Lower lobe of right lung (tissue), 2 donors: ENCODE measurements at regions not wholly inside any gene's neighbourhood (a gene's known extent, or its start where the extent isn't known, plus 50 kb on each side); places are given as distances from the start of the nearest gene placed in this dataset.

Experiments used
- ATAC-seq, 2 donors: fragments of 200-7000 bp; cut with Tn5 transposase; one replicate each; pipeline ENCODE4 v1.9.1; 2020 to 2022; ENCODE audit warnings: mild to moderate bottlenecking in 2 of 2, moderate library complexity in 2 of 2
- DNase-seq: peaks from one replicate; pipeline ENCODE4 v3.0.0-alpha.2; 2020
- H3K27ac ChIP-seq: fragments of 200-600 bp; one replicate; pipeline ENCODE4 v1.8.0; 2022
- H3K27me3 ChIP-seq: fragments of 200-600 bp; one replicate; pipeline ENCODE4 v1.8.0; 2022; ENCODE audit warnings: low read depth
- H3K36me3 ChIP-seq: fragments of 200-600 bp; one replicate; pipeline ENCODE4 v1.8.0; 2022; ENCODE audit warnings: mild to moderate bottlenecking
- H3K4me1 ChIP-seq: fragments of 200-600 bp; one replicate; pipeline ENCODE4 v1.8.0; 2022
- H3K4me3 ChIP-seq: fragments of 200-600 bp; one replicate; pipeline ENCODE4 v1.8.0; 2022; ENCODE audit warnings: mild to moderate bottlenecking
- H3K9me3 ChIP-seq: fragments of 200-600 bp; one replicate; pipeline ENCODE4 v1.8.0; 2022
- intact Hi-C: fragments of 100-400 bp; cut with DNase I; formaldehyde crosslinking; loops from one replicate; pipeline ENCODE4 v1.11.0; 2022
- TF ChIP-seq, protein P1 (sequence below): fragments of 200-600 bp; IDR thresholded peaks from one replicate; pipeline ENCODE4 v1.8.0; 2022; ENCODE audit warnings: antibody characterized with exemption, mild to moderate bottlenecking
- donor health status: DM: no; HTN: yes; CAD: no; lungs with severe emphysema.

GRCh38 chr16:6363896-6364607, 968.6 kb upstream of the RBFOX1 start:
- H3K36me3 ChIP-seq = no peaks in the 10 kb centered on the region
- H3K27me3 ChIP-seq = no peaks in the 10 kb centered on the region
- H3K4me3 ChIP-seq = no peak overlapping the region
- H3K9me3 ChIP-seq = no peaks in the 10 kb centered on the region
- intact Hi-C loops = no loop called here
- TF ChIP-seq, protein P1, sequence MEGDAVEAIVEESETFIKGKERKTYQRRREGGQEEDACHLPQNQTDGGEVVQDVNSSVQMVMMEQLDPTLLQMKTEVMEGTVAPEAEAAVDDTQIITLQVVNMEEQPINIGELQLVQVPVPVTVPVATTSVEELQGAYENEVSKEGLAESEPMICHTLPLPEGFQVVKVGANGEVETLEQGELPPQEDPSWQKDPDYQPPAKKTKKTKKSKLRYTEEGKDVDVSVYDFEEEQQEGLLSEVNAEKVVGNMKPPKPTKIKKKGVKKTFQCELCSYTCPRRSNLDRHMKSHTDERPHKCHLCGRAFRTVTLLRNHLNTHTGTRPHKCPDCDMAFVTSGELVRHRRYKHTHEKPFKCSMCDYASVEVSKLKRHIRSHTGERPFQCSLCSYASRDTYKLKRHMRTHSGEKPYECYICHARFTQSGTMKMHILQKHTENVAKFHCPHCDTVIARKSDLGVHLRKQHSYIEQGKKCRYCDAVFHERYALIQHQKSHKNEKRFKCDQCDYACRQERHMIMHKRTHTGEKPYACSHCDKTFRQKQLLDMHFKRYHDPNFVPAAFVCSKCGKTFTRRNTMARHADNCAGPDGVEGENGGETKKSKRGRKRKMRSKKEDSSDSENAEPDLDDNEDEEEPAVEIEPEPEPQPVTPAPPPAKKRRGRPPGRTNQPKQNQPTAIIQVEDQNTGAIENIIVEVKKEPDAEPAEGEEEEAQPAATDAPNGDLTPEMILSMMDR = no peak
- ATAC-seq = no peak
- no peak for DNase-seq
- H3K27ac ChIP-seq = no peak overlapping the region
- H3K4me1 ChIP-seq = no peaks in the 10 kb centered on the region

DNA sequence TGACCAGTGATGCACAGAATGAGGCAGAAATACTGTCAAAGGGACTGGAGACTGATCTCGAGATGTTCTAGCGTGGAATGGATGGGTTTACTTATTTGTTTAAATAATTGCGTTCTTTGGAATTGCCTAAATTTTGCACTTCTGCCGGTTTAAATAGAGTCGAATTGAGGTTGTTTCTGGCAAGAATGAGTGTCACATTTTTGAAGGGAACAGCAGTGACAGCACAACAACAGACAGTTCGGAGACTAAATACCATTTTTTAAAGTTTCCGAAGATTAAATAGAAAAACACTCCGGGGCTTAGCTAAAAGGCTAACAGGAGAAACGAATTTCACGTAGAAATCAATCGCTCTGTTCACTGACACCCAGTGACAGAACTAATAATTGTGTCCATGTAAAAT, 969.2 kb upstream of the RBFOX1 start:
- H3K27ac ChIP-seq = no peak overlapping the region
- no peaks in the 10 kb centered on the region for H3K36me3 ChIP-seq
- intact Hi-C loops = no loop called here
- no peaks in the 10 kb centered on the region for H3K4me1 ChIP-seq
- ATAC-seq = no peak
- H3K9me3 ChIP-seq = no peaks in the 10 kb centered on the region
- TF ChIP-seq, protein P1 = no peak
- no peak for DNase-seq
- H3K27me3 ChIP-seq = no peaks in the 10 kb centered on the region
- H3K4me3 ChIP-seq = no peak overlapping the region

- Histone ChIP-seq H3K27me3 (no peaks in the 10 kb centered on the region), H3K4me1 (no peaks in the 10 kb centered on the region), H3K27ac (no peak overlapping the region), H3K36me3 (no peaks in the 10 kb centered on the region), H3K9me3 (no peaks in the 10 kb centered on the region), H3K4me3 (no peak overlapping the region)
- intact Hi-C loops = no loop called here
- ATAC-seq (no peak), DNase-seq (no peak)
- TF ChIP-seq, protein P1 = no peak
Measured at GRCh38 chr16:6362321-6362720, 970.3 kb upstream of the RBFOX1 start.

- no peaks in the 10 kb centered on the region for H3K27me3 ChIP-seq
- H3K27ac ChIP-seq = no peak overlapping the region
- H3K4me3 ChIP-seq = no peak overlapping the region
- no peak for DNase-seq
- no peaks in the 10 kb centered on the region for H3K4me1 ChIP-seq
- H3K9me3 ChIP-seq = no peaks in the 10 kb centered on the region
- intact Hi-C loops = no loop called here
- no peak for ATAC-seq
- TF ChIP-seq, protein P1 = no peak
- H3K36me3 ChIP-seq = no peaks in the 10 kb centered on the region
Measured at GRCh38 chr16:6360641-6361040, 972.0 kb upstream of the RBFOX1 start.

GRCh38 chr16:6356911-6357310, 975.7 kb upstream of the RBFOX1 start:
- no peak overlapping the region for H3K4me3 ChIP-seq
- H3K27me3 ChIP-seq = no peaks in the 10 kb centered on the region
- no peaks in the 10 kb centered on the region for H3K4me1 ChIP-seq
- DNase-seq = no peak
- H3K27ac ChIP-seq = no peak overlapping the region
- no peaks in the 10 kb centered on the region for H3K9me3 ChIP-seq
- H3K36me3 ChIP-seq = no peaks in the 10 kb centered on the region
- intact Hi-C loops = no loop called here
- TF ChIP-seq, protein P1 = no peak
- no peak for ATAC-seq
